CD4-positive, alpha-beta T cell (primary cell): ENCODE measurements at regions not wholly inside any gene's neighbourhood (a gene's known extent, or its start where the extent isn't known, plus 50 kb on each side); places are given as distances from the start of the nearest gene placed in this dataset.

Experiments
- ATAC-seq: fragments of 200-7000 bp; cut with Tn5 transposase; one replicate; pipeline ENCODE4 v1.10.0; 2022; ENCODE audit warnings: mild to moderate bottlenecking; ENCODE audit not compliant: poor library complexity
- CTCF ChIA-PET: fragments of 350-600 bp; sonication (Branson Sonifier 250); formaldehyde crosslinking; loops from one replicate; lab custom pipeline; 2021; ENCODE audit warnings: antibody characterized with exemption, inconsistent platforms; lab: Charles Lee
- POLR2A ChIA-PET: fragments of 350-600 bp; sonication (Branson Sonifier 250); formaldehyde crosslinking; loops from one replicate; lab custom pipeline; 2021; ENCODE audit warnings: antibody characterized with exemption, inconsistent platforms; lab: Charles Lee
- DNase-seq, 14 experiments: peaks; one replicate each; pipeline ENCODE4 v3.0.0-alpha.2; 2013 to 2020; ENCODE audit warnings: mixed read lengths in 2 of 14
- H3K27ac ChIP-seq, 2 donors: one replicate each; pipeline versions ENCODE4 v1.5.1 to v1.7.0; 2013; ENCODE audit warnings: low read length in 2 of 2, low read depth in 1 of 2, mild to moderate bottlenecking in 1 of 2
- H3K27me3 ChIP-seq, 2 experiments: 1 replicate in 1 of 2; 2 replicates in 1 of 2; pipeline versions ENCODE4 v1.6.1 to v1.7.0; 2013; ENCODE audit warnings: low read length in 2 of 2, control low read depth in 1 of 2, mild to moderate bottlenecking in 1 of 2, moderate library complexity in 1 of 2; ENCODE audit not compliant: insufficient read depth in 2 of 2, control insufficient read depth in 1 of 2
- H3K36me3 ChIP-seq: one replicate; pipeline ENCODE4 v1.6.1; 2013; ENCODE audit warnings: low read length, control low read depth; ENCODE audit not compliant: insufficient read depth
- H3K4me1 ChIP-seq: one replicate; pipeline ENCODE4 v1.6.1; 2013; ENCODE audit warnings: low read length, control low read depth; ENCODE audit not compliant: insufficient read depth
- H3K4me3 ChIP-seq: one replicate; pipeline ENCODE4 v1.5.1; 2013; ENCODE audit warnings: mild to moderate bottlenecking, low read length, moderate library complexity
- H3K9me3 ChIP-seq, 2 experiments: 1 replicate in 1 of 2; 2 replicates in 1 of 2; pipeline versions ENCODE4 v1.6.1 to v1.7.0; 2013; ENCODE audit warnings: low read length in 2 of 2, mild to moderate bottlenecking in 2 of 2, control low read depth in 1 of 2, moderate library complexity in 1 of 2; ENCODE audit not compliant: control insufficient read depth in 1 of 2, insufficient read depth in 1 of 2
- H3K27ac Mint-ChIP-seq: one replicate; pipeline ENCODE4 v1.8.0; 2020; ENCODE audit warnings: mixed read lengths
- H3K27me3 Mint-ChIP-seq: one replicate; pipeline ENCODE4 v1.8.0; 2021; ENCODE audit warnings: mixed read lengths
- H3K36me3 Mint-ChIP-seq: one replicate; pipeline ENCODE4 v1.8.0; 2021; ENCODE audit warnings: low read depth, mixed read lengths
- H3K4me1 Mint-ChIP-seq: one replicate; pipeline ENCODE4 v1.8.0; 2021; ENCODE audit warnings: low read depth, mixed read lengths
- H3K4me3 Mint-ChIP-seq: one replicate; pipeline ENCODE4 v1.8.0; 2020; ENCODE audit warnings: mild to moderate bottlenecking, mixed read lengths
- H3K9me3 Mint-ChIP-seq: one replicate; pipeline ENCODE4 v1.8.0; 2020; ENCODE audit warnings: mixed read lengths
- CTCF ChIP-seq: fragments of 200-600 bp; IDR thresholded peaks from one replicate; pipeline ENCODE4 v1.8.0; 2022; ENCODE audit warnings: antibody characterized with exemption, mild to moderate bottlenecking
- intact Hi-C, 2 experiments: fragments of 100-400 bp; cut with DNase I in 1 of 2; cut with micrococcal nuclease in 1 of 2; formaldehyde crosslinking; loops; one replicate each; pipeline versions ENCODE4 v1.15.1 to v1.9.0; 2023 to 2025; cut with DNase I, micrococcal nuclease

- Mint-ChIP-seq H3K27me3 (peaks cover 9% of the 10 kb centered on the region), H3K36me3 (no peaks in the 10 kb centered on the region), H3K9me3 (no peaks in the 10 kb centered on the region), H3K4me1 (no peaks in the 10 kb centered on the region), H3K27ac (no peak overlapping the region), H3K4me3 (no peak overlapping the region)
- Histone ChIP-seq H3K27ac (no peak overlapping the region), H3K9me3 (no peaks in the 10 kb centered on the region), H3K36me3 (no peaks in the 10 kb centered on the region), H3K4me3 (no peak overlapping the region), H3K4me1 (no peaks in the 10 kb centered on the region), H3K27me3 (no peaks in the 10 kb centered on the region)
- CTCF ChIA-PET: no interaction called here
- POLR2A ChIA-PET: no interaction called here
- ATAC-seq (no peak), DNase-seq (no peak)
- intact Hi-C loops: no loop called here
- TF ChIP-seq CTCF: no peak
These were observed 282.1 kb upstream of the CHD6 start for GRCh38 chr20:41900201-41900691.

GRCh38 chr20:41897708-41898107 lies 279.5 kb upstream of the CHD6 start:
- TF ChIP-seq CTCF: no peak
- Mint-ChIP-seq H3K9me3 (no peaks in the 10 kb centered on the region), H3K27me3 (peaks cover 16% of the 10 kb centered on the region), H3K4me3 (no peak overlapping the region), H3K4me1 (no peaks in the 10 kb centered on the region), H3K27ac (no peak overlapping the region), H3K36me3 (no peaks in the 10 kb centered on the region)
- ATAC-seq: no peak
- Histone ChIP-seq H3K4me1 (no peaks in the 10 kb centered on the region), H3K36me3 (no peaks in the 10 kb centered on the region), H3K4me3 (no peak overlapping the region), H3K9me3 (peaks cover 0 to 10% of the 10 kb centered on the region in 2 experiments), H3K27ac (no peak overlapping the region), H3K27me3 (no peaks in the 10 kb centered on the region)
- ChIA-PET CTCF (no interaction called here), POLR2A (no interaction called here)
- intact Hi-C loops: no loop called here
- DNase-seq: no peak

DNA sequence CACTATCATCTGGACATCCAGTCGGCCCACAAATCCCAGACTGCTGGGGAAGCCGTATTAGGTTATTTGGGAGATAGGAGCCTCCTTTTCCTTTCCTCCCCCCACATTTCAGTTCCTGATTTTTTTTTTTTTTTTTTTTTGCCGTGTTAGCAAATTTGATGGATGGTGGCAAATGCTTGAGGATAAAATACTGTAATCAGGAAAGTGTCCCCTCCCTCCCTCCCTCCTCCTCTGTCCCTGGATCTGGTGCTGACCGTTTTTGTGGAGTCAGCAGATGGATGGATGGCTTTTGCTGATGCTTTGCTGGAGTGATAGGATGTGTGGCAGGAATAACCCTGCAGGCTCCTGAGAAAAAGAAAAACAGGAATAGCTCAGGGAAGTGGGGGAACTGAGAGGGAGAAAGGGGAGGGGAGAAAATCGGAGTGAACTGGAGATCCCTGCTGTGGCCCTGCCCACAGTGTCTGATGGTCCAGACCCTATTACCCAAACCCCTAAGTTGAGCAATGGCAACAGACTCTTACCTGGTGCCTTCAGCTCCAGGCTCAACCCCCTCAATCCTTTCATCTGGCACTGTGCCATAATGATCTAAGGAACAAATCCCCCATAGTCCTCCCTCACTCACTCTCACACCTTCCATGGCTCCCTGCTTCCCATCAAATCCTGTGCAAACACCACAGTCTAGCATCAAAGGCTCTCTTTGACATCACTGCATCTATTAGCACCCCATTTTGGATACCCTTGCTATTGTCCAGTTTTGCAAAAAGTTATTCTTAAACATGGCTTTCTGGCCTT lies 277.3 kb upstream of the CHD6 start:
- peaks cover 20% of the 10 kb centered on the region for H3K27me3 Mint-ChIP-seq
- H3K27ac ChIP-seq: no peak overlapping the region
- intact Hi-C loops: no loop called here
- H3K4me3 ChIP-seq: no peak overlapping the region
- H3K4me1 Mint-ChIP-seq: no peaks in the 10 kb centered on the region
- no peak for TF ChIP-seq CTCF
- no peaks in the 10 kb centered on the region for H3K27me3 ChIP-seq
- ATAC-seq (no peak), DNase-seq (no peak)
- H3K4me1 ChIP-seq: no peaks in the 10 kb centered on the region
- H3K36me3 ChIP-seq: no peaks in the 10 kb centered on the region
- no peak overlapping the region for H3K4me3 Mint-ChIP-seq
- peaks cover 0 to 10% of the 10 kb centered on the region in 2 experiments for H3K9me3 ChIP-seq
- H3K27ac Mint-ChIP-seq: no peak overlapping the region
- POLR2A ChIA-PET: no interaction called here
- no peaks in the 10 kb centered on the region for H3K36me3 Mint-ChIP-seq
- no peaks in the 10 kb centered on the region for H3K9me3 Mint-ChIP-seq
- CTCF ChIA-PET: no interaction called here
